ENCODE measurements at regions not wholly inside any gene's neighbourhood (a gene's known extent, or its start where the extent isn't known, plus 50 kb on each side); places are given as distances from the start of the nearest gene placed in this dataset.
"Not testable (repeated sequence)": the region's sequence is repeated elsewhere in the genome, so short reads cannot be mapped to it uniquely, and the experiment has no call there.

DNA sequence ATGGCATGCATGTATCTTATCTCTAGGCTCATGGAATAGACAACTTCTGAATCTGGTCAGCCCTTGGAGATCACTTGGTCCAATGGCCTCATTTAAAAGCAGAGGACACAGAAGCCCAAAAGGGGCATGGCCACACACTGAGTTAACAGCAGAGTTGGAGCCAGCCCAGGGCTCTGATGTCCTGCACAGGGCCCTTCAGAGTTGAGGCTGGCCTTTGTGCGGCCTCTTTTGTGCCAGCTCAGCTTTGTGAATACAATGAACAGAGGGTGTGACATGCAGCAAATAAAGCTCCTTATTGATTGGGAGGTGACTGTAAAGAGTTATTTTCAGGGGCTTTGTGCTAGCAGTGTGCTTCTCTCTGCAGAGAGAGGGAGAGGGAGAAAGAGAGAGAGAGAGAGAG lies 150.1 kb upstream of the STK32A start:
- no peak for DNase-seq (ENCODE audit: low read depth)

- DNase-seq (ENCODE audit: low read depth), result no peak
Measured at GRCh38 chr5:147085409-147085808, 149.4 kb upstream of the STK32A start.

DNA sequence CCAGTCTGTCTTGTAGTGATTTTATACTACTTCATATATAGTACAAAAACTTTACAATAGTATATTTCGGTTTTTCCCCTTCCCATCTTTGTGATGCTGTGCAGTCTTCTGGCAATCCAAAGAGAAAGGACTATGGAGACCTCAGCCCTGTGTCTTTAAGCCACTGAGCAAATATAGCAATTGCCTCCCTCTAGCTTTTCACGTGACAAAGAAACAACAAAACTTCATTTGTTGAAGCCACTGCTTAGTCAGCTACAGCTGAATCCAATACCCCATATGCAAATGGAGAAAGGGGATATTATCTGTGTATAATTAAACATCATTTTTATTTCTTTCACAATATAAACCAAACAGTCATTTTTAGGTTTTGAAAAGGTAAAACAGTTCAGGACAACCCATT lies 142.8 kb upstream of the STK32A start:
- no peak for DNase-seq (ENCODE audit: low read depth)

- no peak for DNase-seq (ENCODE audit: low read depth)
Measured at GRCh38 chr5:147093138-147093537, 141.7 kb upstream of the STK32A start.

DNA sequence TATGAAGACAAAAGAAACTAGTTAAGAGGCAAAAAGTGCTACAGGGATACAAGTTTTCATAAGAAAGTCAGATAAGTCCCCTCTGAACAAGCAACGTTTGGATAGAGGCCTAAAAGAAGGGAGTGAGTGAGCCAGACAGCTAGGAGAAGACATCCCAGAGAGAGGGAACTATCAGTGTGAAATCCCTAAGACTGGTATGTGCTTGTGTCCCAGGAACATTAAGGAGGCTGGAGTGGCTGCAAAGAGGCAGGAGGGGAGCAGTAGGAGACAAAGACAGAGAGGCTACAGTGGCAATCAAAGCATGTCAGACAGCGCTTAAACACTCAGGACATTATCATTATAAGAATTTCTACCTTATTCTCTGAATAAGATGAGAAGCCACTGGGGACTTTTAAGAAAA lies 139.1 kb upstream of the STK32A start:
- no peak for DNase-seq (ENCODE audit: low read depth)

DNA sequence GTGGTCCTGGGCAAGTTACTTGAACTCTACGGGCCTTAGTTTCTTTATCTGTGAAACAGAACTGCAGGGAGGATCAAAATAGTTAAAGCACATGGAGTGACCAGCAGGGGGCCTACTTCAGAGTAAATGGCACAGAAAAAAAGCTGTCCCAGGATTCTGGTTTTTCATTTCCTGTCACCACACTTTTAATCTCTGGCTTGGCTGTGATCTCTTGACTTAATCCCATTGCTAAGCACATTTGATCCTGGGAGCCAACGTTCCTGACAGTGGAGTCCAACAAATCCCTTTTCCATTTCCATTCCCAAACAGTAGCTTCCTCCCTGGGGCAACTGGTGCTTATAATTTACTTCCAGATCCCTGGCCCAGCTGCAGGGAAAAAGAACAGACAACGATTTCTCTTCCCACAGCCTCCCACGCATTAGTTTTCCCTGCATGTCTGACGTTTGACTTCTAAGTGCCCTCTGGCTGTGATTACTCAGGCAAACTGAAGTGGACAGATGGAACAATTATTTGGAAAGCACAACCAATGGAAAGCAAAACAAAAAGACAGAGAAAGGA lies 136.5 kb upstream of the STK32A start:
- no peak for DNase-seq (ENCODE audit: low read depth)

DNA sequence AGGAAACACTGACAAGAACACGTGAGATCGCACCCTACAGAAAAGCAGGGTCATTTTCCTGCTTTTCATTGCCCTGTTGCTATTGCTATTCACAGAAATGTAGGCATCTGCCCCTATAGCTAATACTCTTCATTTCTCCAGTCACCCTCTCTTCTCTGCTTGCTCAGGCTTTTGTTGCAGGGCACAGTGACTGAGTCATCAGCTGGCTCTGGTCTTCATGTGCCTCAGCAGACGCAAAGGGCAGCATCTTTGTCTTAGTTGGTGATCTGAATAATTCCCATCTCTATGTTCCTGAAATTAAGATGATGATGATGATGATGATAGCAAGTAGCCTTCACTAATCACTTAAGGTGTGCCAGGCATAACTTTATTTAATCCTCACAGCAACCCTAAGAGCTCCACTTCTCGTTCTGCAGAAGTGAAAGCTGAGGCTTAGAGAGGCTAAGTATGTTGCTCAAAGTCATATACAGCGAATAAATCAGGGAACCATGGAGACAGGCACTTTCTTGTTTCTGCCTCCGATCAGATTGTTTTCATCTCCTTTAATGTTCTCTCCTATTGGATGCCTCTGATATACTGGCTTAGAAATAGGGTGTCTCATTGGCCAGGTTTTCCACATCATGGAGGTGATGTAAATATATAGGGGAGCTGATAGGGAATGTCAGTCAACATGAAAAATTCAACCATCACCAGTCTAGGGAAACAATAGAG lies 133.0 kb upstream of the STK32A start:
- DNase-seq (ENCODE audit: low read depth), result no peak

GRCh38 chr5:147112899-147113298 lies 121.9 kb upstream of the STK32A start:
- no peak for DNase-seq (ENCODE audit: low read depth)

GRCh38 chr5:147113967-147114366 lies 120.9 kb upstream of the STK32A start:
- DNase-seq (ENCODE audit: low read depth), result no peak

DNA sequence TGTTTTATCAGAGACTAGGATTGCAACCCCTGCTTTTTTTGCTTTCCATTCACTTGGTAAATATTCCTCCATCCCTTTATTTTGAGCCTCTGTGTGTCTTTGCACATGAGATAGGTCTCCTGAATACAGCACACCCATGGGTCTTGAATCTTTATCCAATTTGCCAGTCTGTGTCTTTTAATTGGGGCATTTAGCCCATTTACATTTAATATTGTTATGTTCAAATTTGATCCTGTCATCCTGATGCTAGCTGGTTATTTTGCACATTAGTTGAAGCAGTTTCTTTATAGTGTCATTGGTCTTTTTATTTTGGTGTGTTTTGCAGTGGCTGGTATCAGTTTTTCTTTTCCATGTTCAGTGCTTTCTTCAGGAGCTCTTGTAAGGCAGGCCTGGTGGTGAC lies 95.1 kb upstream of the STK32A start:
- not testable (repeated sequence) for DNase-seq (ENCODE audit: low read depth)

GRCh38 chr5:147140558-147140957 lies 94.3 kb upstream of the STK32A start:
- DNase-seq (ENCODE audit: low read depth), result no peak

DNA sequence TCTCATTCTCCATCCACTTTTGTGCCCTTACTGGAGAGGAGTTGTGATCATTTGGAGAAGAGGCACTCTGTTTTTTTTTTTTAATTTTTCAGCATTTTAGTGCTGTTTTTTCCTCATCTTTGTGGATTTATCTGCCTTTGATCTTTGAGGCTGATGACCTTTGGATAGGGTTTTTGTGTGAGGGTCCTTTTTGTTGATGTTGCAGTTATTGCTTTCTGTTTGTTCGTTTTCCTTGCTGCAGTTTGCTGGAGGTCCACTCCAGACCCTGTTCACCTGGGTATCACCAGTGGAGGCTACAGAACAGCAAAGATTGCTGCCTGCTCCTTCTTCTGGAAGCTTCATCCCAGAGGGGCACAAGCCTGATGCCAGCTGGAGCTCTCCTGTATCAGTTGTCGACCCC lies 93.2 kb upstream of the STK32A start:
- not testable (repeated sequence) for DNase-seq (ENCODE audit: low read depth)

DNA sequence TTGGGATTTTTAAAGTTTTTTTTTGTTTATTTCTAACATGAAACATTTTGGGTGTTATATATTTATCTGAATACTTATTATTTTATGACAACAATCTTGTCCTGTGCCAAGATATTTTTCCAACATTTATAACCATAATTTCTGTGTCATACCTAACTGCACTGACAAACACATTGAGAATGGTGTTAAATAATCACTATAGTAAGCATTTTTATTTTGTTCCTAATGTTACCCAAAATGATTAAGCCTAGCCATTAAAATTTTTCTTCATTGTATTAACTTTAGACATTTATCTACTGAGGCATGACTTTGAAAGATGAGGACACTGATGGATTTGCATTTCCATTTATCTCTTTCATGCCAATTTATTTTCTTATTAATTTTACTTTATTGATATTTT lies 91.6 kb upstream of the STK32A start:
- no peak for DNase-seq (ENCODE audit: low read depth)

- DNase-seq (ENCODE audit: low read depth), result no peak
Measured at GRCh38 chr5:147145328-147145727, 89.5 kb upstream of the STK32A start.

DNA sequence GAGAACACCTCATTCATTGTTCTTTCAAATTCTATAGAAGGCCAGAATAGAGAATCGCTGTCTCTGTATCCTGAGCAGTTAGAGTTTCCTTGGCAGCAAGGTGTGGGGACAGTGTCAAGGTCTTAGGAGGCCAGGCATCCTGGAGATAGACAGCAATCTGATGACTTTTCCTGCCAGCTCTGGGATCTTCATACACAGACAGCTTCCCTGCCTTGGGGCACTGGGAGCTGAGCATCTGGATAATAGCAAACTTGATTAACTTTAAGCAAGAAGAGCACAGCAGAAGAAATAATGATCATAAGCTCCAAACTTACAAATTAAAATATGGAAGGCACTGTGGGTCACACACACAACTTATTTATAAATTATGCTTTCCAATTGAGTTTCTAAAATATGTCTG lies 86.1 kb upstream of the STK32A start:
- no peak for DNase-seq (ENCODE audit: low read depth)

DNA sequence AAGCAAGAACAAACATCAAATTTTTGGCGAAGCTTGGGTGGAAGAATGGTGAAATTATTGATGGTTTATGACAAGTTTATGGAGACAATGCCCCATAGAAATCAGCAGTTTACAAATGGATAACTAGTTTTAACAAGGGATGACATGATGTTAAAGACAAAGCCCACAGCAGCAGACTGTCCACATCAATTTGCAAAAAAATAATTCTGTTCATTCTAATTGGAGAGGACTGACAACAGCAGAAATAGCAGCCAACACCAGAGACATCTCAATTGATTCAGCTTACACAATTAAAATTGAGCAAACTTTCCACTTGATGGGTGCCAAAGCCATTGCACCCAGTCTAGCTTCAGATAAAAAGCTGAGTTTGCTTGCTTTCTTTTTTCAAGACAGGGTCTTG lies 82.7 kb upstream of the STK32A start:
- DNase-seq (ENCODE audit: low read depth), result no peak

GRCh38 chr5:147154809-147155208 lies 80.0 kb upstream of the STK32A start:
- DNase-seq (ENCODE audit: low read depth), result no peak

DNA sequence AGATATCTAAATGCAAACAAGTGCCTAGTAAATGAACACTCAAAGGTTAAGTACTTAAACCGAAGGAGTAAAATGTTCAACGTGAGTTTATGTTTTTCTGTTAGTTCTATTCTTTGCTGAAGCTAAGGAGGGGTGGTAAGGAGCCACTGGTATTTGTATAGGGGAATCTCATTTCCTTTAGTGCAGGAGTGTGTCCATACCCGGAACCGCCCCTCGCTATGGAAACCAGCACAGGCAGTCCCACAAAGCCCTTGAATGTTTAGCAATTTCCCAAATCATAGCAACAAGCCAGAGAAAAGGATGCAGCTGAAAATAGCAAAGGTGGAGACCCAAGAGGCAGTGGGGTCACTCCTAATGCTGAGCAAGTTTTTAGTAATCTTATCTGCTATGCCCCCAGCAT lies 78.8 kb upstream of the STK32A start:
- DNase-seq (ENCODE audit: low read depth), result no peak

- DNase-seq (ENCODE audit: low read depth), result no peak
Measured at GRCh38 chr5:147160902-147161700, 73.7 kb upstream of the STK32A start.

GRCh38 chr5:147162740-147163139 lies 72.1 kb upstream of the STK32A start:
- DNase-seq (ENCODE audit: low read depth), result no peak

DNA sequence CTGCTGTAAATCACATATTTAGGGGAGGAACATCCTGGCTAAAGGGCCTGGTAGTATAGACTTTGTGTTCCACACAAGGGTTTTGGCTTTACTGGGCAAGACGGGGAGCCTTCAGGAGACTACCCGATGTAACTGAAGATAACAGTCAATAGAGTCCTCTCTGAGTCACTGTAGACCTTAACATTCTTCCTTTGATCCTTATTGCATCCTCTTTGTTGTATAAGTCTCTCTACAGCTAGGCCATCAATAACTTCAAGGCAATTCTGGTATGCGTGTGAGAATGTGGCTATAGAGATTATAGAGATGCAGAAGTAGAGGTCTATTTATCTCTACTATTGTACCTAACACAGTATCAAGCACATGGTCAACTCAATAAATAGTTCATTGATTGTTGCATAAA lies 67.3 kb upstream of the STK32A start:
- no peak for DNase-seq (ENCODE audit: low read depth)

GRCh38 chr5:147168578-147169327 lies 66.1 kb upstream of the STK32A start:
- no peak for DNase-seq (ENCODE audit: low read depth)

- DNase-seq (ENCODE audit: low read depth), result no peak
Measured at GRCh38 chr5:147169399-147169798, 65.4 kb upstream of the STK32A start.
